ENCODE measurements at regions not wholly inside any gene's neighbourhood (a gene's known extent, or its start where the extent isn't known, plus 50 kb on each side); places are given as distances from the start of the nearest gene placed in this dataset.

DNA sequence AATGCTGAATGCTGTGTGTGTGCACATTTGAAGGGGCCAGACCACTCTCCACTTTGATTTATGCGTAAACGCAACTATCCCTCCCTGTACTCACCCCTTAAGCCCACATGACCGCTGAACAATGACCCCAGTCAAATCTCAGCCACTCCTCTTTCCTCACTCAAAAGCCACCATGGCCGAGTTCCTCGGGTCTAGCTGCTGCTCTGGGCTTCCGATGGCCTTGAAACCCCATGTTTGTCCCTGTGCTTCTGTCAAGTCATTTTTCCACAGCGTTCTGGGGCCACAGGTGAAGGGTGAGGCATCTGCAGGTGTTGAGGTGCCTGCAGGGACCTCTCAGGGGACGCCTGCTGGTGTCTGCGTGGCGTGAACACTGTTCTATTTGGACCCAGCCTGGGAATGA lies 74.3 kb upstream of the TMEM18 start:
- TF ChIP-seq EGR1 (IDR thresholded peaks at IDR 0.05) (no peak), TCF12 (IDR thresholded peaks at IDR 0.05; ENCODE audit: low read depth) (no peak), FOXM1 (IDR thresholded peaks at IDR 0.05; ENCODE audit: borderline replicate concordance, low read depth) (no peak), TEAD4 (IDR thresholded peaks at IDR 0.05) (no peak), YY1 (IDR thresholded peaks at IDR 0.05; ENCODE audit: low read depth) (no peak), NFIC (IDR thresholded peaks at IDR 0.05) (no peak), CREB1 (IDR thresholded peaks at IDR 0.05; ENCODE audit: low read depth) (no peak), ZBTB7A (IDR thresholded peaks at IDR 0.05; ENCODE audit: low read depth) (no peak), EP300 (IDR thresholded peaks at IDR 0.05; ENCODE audit: borderline replicate concordance) (no peak), RAD21 (IDR thresholded peaks at IDR 0.05; ENCODE audit: low read depth) (no peak), TAF1 (IDR thresholded peaks at IDR 0.05; ENCODE audit: low read depth) (no peak), CEBPB (IDR thresholded peaks at IDR 0.05) (no peak)
- TF ChIP-seq, protein P1, sequence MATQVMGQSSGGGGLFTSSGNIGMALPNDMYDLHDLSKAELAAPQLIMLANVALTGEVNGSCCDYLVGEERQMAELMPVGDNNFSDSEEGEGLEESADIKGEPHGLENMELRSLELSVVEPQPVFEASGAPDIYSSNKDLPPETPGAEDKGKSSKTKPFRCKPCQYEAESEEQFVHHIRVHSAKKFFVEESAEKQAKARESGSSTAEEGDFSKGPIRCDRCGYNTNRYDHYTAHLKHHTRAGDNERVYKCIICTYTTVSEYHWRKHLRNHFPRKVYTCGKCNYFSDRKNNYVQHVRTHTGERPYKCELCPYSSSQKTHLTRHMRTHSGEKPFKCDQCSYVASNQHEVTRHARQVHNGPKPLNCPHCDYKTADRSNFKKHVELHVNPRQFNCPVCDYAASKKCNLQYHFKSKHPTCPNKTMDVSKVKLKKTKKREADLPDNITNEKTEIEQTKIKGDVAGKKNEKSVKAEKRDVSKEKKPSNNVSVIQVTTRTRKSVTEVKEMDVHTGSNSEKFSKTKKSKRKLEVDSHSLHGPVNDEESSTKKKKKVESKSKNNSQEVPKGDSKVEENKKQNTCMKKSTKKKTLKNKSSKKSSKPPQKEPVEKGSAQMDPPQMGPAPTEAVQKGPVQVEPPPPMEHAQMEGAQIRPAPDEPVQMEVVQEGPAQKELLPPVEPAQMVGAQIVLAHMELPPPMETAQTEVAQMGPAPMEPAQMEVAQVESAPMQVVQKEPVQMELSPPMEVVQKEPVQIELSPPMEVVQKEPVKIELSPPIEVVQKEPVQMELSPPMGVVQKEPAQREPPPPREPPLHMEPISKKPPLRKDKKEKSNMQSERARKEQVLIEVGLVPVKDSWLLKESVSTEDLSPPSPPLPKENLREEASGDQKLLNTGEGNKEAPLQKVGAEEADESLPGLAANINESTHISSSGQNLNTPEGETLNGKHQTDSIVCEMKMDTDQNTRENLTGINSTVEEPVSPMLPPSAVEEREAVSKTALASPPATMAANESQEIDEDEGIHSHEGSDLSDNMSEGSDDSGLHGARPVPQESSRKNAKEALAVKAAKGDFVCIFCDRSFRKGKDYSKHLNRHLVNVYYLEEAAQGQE (IDR thresholded peaks at IDR 0.05; ENCODE audit: low read depth), result no peak
- TF ChIP-seq, protein P2, sequence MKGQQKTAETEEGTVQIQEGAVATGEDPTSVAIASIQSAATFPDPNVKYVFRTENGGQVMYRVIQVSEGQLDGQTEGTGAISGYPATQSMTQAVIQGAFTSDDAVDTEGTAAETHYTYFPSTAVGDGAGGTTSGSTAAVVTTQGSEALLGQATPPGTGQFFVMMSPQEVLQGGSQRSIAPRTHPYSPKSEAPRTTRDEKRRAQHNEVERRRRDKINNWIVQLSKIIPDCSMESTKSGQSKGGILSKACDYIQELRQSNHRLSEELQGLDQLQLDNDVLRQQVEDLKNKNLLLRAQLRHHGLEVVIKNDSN (IDR thresholded peaks at IDR 0.05), result no peak
- TF ChIP-seq, protein P3, sequence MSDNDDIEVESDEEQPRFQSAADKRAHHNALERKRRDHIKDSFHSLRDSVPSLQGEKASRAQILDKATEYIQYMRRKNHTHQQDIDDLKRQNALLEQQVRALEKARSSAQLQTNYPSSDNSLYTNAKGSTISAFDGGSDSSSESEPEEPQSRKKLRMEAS (IDR thresholded peaks at IDR 0.05), result no peak

DNA sequence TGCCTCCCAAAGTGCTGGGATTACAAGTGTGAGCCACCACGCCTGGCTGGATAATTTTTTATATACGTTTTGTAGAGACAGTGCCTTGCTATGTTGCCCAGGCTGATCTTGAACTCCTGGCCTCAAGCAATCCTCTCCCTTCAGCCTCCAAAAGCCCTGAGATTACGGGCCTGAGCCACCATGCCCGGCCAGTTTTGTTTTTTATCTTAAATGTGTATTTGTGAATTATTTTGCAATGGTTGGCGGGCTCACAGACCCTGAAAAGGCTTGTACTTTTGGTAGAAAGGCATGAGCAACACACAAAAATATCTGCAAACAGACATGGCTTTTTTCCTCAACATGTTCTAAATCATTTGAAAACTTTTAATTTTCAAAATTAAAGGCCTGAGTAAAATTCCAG lies 73.4 kb upstream of the TMEM18 start:
- no peak for TF ChIP-seq FOXM1 (IDR thresholded peaks at IDR 0.05; ENCODE audit: borderline replicate concordance, low read depth)
- TF ChIP-seq YY1 (IDR thresholded peaks at IDR 0.05; ENCODE audit: low read depth), result no peak
- no peak for TF ChIP-seq EP300 (IDR thresholded peaks at IDR 0.05; ENCODE audit: borderline replicate concordance)
- TF ChIP-seq, protein P1 (IDR thresholded peaks at IDR 0.05; ENCODE audit: low read depth), result no peak
- TF ChIP-seq NFIC (IDR thresholded peaks at IDR 0.05), result no peak
- TF ChIP-seq TAF1 (IDR thresholded peaks at IDR 0.05; ENCODE audit: low read depth), result no peak

DNA sequence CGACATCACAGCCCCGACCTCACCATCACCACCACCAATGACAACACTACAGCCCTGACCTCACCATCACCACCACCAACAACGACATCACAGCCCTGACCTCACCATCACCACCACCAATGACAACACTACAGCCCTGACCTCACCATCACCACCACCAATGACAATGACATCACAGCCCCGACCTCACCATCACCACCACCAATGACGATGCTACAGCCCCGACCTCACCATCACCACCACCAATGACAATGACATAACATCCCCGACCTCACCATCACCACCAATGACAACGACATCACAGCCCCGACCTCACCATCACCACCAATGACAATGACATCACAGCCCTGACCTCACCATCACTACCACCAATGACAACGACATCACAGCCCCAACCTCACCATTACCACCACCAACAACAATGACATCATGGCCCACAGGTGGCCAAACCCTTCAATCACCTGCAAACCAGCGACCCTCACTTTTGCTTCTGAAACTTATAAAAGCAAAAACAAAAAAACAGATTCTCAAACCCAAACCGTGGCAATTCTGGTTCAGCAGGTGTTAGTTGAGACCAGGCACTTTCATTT lies 70.7 kb upstream of the TMEM18 start:
- TF ChIP-seq CEBPB (IDR thresholded peaks at IDR 0.05), result no peak
- no peak for TF ChIP-seq ZBTB7A (IDR thresholded peaks at IDR 0.05; ENCODE audit: low read depth)

DNA sequence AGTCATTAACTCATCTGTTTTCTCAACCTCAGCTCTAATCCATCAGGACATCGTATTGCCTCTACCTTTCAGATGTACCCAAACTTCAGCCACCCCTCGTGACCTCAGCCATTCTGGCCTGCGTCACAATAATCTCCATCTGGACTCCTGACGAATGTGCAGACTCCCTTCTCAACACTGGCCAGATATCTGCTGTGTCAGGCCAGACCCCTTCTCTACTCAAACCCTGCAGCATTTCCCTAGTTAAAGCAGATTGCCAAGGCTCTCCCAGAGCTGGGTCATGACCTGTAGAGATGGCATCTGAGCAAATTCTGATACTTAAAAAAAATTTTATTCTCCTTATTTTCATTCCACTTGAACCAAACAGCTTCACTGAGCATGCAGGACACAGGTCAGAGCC lies 69.5 kb upstream of the TMEM18 start:
- no peak for TF ChIP-seq RAD21 (IDR thresholded peaks at IDR 0.05; ENCODE audit: low read depth)

DNA sequence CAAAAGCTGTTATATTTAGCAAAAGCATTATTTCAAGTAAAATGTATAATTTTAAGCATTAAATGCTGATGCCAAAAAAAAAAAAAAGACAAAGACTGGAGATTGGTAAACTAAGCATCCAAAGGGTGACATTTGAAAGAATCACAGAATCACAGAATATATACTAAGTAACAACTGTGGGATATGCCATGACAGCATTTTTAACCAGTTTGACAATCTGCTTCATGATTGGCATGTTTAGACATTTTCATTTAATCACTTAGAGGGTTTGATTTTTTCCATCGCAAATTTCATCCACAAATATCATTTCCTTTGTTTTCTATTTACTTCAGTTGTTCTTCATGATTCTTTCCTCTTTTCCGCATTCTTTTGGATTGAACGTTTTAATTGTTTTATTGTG lies 66.9 kb upstream of the TMEM18 start:
- no peak for TF ChIP-seq EGR1 (IDR thresholded peaks at IDR 0.05)
- TF ChIP-seq, protein P1 (IDR thresholded peaks at IDR 0.05; ENCODE audit: low read depth), result no peak
- TF ChIP-seq CREB1 (IDR thresholded peaks at IDR 0.05; ENCODE audit: low read depth), result no peak
- TF ChIP-seq EP300 (IDR thresholded peaks at IDR 0.05; ENCODE audit: borderline replicate concordance), result no peak
- TF ChIP-seq, protein P2 (IDR thresholded peaks at IDR 0.05), result no peak
- TF ChIP-seq CEBPB (IDR thresholded peaks at IDR 0.05), result no peak
- TF ChIP-seq RAD21 (IDR thresholded peaks at IDR 0.05; ENCODE audit: low read depth), result no peak
- TF ChIP-seq TEAD4 (IDR thresholded peaks at IDR 0.05), result no peak
- no peak for TF ChIP-seq ZBTB7A (IDR thresholded peaks at IDR 0.05; ENCODE audit: low read depth)
- no peak for TF ChIP-seq NFIC (IDR thresholded peaks at IDR 0.05)
- TF ChIP-seq TCF12 (IDR thresholded peaks at IDR 0.05; ENCODE audit: low read depth), result no peak
- TF ChIP-seq TAF1 (IDR thresholded peaks at IDR 0.05; ENCODE audit: low read depth), result no peak
- TF ChIP-seq FOXM1 (IDR thresholded peaks at IDR 0.05; ENCODE audit: borderline replicate concordance, low read depth), result no peak
- TF ChIP-seq, protein P3 (IDR thresholded peaks at IDR 0.05), result no peak
- no peak for TF ChIP-seq YY1 (IDR thresholded peaks at IDR 0.05; ENCODE audit: low read depth)
